Esophagus mucosa (tissue), 1 donor: ENCODE measurements at regions not wholly inside any gene's neighbourhood (a gene's known extent, or its start where the extent isn't known, plus 50 kb on each side); places are given as distances from the start of the nearest gene placed in this dataset.

Experiments used
- ATAC-seq: fragments of 200-7000 bp; cut with Tn5 transposase; one replicate; pipeline ENCODE4 v1.9.1; 2020
- donor health status: DM: yes; HTN: yes; CAD: no.

DNA sequence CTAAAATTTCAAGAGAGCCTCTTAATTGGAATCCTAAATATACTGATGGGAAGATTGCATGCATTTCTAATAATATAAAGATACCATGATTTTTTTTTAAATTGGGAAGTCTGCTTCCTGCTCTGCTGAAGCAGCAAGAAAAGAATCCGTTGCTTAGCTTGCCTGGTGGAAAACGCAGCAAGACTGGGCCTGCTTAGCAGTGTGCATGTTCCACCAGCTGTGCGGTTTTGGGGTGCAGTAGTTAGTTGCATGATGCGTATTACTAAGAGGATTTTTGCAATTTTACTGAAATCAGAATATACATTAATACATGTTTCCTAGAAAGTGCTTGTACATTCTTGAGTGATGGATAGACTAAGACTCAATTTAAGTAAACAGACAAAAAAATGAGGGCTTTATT is 319.9 kb downstream of the CMPK2 start:
- no peak for ATAC-seq

GRCh38 chr2:6554466-6554865 is 311.2 kb downstream of the CMPK2 start:
- ATAC-seq = no peak

- ATAC-seq = no peak
Measured at GRCh38 chr2:6556755-6557154, 309.0 kb downstream of the CMPK2 start.

GRCh38 chr2:6557737-6558136 is 308.0 kb downstream of the CMPK2 start:
- no peak for ATAC-seq

GRCh38 chr2:6562771-6563170 is 302.9 kb downstream of the CMPK2 start:
- ATAC-seq = no peak

DNA sequence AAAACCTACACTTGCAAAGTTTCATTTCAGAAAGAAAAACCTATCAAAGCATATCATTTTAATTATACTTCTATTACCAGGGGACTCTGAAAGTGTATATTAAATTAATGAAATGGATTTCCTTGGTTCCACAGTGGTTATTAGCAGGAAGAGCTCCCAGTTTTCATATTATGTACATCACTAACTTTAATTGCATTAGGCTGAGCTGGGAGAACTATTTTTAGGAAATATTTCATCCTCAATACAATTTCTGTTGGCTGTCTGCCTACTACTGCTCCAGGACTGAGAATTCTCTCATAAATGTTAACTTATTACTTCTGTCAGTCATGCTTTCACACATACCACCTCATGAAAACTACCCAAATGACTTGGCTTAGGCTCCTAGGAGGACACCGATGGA is 301.4 kb downstream of the CMPK2 start:
- no peak for ATAC-seq

- no peak for ATAC-seq
Measured at GRCh38 chr2:6574121-6574520, 291.6 kb downstream of the CMPK2 start.

DNA sequence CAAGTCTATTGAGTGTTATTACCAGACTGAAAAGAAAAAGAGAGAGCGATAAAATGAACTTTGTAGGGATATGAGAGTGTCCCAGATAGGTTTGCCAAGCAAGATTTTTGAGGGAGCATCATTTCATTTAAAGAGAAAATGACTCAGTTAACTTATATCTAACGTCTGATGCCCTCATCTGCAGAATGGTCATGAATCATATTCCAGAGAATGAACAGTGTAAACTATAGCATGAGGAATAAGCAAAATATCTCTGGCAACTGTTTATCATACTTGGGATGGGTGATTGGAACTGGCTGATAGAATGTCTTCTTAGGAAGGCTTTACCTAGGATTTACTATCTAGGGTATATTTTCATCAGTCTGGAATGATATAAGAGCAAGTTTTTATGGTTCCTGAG is 289.4 kb downstream of the CMPK2 start:
- no peak for ATAC-seq

DNA sequence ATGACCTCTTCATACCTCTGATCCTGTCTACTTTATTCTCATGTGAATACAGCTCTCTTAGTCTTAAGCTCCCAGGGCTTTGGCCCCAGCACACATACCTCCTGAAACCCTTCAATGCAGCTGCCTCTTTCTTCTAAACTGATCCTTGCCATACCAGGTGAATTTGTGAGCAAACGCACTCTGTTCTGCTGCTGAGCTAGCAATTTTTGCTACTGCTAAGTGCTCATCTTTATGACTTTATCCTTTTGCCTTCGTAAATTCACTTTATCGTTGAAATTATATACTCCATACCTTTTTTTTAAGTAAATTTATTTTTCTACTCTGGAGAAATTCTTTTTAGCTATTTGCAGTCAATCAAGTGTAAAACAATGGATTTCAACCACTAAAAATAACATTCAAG is 287.7 kb downstream of the CMPK2 start:
- ATAC-seq = no peak

GRCh38 chr2:6578416-6578815 is 287.3 kb downstream of the CMPK2 start:
- no peak for ATAC-seq

DNA sequence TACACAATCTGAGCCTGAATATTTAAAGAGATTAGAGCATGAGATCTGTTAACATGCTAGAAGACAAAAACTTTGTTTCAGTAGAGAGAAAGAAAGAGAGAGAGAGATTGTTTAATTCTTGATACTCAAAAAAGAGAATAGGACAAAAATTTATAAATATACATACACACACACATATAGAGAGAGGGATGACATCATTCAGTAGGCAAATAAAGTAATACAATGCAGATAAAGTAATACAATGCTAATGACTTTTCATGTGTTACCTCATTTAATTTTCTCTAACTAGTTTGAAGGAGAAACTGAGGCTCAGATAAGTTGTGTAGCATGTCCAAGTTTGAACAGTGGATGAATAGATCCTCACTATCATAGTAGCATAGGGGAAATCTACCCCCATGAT is 286.4 kb downstream of the CMPK2 start:
- no peak for ATAC-seq

GRCh38 chr2:6580982-6581381 is 284.7 kb downstream of the CMPK2 start:
- no peak for ATAC-seq

DNA sequence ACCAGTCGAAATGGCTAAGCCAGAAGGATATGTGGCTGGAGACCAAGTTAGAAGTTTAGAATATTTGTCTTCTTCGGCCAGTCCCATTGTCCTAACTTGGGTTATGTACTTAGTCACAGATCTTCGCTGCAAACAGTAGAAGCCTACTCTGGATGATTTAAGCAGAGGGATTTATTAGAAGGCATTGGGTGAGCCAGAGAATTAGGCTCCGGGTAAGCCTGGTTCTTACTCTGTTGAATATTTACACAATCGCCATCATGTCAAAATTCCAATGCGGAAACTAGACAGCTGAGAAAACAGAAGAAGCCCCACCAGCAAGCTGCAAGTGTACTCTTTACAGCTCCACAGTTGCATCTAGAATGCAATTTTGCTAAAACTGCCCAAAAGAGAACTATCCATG is 276.6 kb downstream of the CMPK2 start:
- ATAC-seq = no peak

- ATAC-seq = no peak
Measured at GRCh38 chr2:6590442-6590841, 275.3 kb downstream of the CMPK2 start.

- ATAC-seq = no peak
Measured at GRCh38 chr2:6602471-6602870, 263.2 kb downstream of the CMPK2 start.

DNA sequence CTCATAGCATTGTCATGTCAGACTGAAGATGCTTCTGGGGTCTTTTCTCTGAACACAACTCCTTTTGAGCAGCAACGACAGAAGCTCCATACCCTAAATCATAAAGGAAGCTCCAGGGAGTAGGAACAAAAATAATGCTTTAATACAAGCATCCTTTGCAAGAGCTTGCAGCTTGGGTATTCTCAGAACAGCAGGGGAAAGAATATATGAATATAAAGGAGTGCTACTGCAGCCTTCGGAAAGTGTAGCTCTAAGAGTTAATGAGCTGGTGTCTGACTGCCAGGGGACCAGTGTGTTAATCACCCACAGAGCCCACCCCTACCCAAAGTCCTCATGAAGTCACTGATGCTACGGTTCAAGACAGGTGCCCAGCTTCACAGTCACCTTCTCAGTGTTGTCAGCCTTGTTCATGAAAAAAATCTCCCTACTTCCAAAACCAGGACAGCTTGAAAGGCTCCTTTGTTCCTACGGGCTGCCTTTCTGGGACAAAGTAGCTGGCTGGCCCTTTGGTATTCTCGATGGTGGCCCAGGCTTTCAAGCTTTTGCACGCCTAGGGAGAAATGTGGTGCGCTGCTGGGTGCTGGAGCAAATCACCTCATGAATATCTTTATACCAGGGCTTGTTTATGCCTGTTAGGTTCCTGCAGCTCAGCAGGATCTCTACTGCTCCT is 259.7 kb downstream of the CMPK2 start:
- ATAC-seq = no peak

GRCh38 chr2:6617794-6618193 is 247.9 kb downstream of the CMPK2 start:
- ATAC-seq = no peak

DNA sequence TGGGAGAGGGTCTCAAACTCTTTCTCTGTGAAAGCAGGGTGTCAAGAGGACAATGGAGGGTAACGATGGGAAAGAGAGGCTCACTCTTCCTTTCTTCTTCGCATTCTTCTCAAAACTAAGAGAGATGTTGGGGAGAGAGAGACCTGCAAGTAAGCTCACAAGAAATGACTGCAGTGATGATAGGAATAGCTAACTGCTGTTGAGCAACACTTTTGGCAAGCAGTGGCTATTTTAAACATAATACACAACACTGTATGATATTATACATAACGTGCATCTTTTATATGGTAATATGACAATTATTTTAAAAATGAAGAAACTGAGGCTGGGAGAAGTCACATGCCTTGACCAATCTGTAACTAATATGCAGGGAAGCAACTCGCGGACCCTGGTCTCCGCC is 247.5 kb downstream of the CMPK2 start:
- ATAC-seq = no peak

DNA sequence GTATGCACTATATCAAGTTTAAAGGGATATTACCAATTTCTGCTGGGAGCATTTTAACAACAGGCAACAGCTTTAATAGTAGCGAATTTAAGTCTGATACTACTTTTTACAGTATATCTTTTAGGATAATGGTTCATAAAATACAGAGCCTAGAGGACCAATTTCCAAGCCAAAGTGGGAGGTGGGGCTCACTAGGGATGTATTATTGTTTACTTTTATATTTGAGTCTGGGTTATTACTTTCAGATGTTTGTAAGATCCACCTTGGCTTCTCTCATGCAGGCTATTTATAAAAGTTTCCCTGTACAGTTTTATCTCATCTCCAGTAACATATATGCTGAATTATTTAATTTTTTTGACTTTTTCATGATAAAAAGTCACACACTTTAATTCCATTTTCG is 242.0 kb downstream of the CMPK2 start:
- ATAC-seq = no peak

DNA sequence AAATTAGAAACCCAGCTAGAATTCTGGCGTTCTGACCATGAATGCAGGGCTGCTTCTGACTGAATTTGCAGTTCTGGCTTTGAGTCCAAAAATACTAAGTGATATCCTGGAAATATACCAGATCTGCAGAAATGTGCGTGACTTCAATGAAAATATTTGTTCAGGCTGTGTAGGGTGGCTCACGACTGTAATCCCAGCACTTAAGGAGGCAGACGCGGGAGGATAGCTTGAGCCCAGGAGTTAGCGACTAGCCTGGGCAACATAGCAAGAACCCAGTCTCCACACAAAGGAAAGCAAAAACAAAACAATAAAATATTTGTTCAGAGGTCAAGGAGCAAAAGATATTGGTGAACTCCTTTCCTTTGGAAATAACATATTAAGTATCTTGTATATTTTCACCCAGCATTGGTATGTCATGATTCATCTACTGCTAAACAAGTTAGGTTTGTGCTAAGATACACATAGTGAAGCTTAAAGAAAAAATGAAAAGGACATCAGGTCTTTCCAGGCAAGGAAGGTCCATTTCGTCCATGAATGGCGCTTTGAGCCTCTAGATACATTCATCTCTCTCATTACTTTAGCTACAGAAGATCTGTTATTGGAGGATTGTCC is 239.2 kb downstream of the CMPK2 start:
- ATAC-seq = no peak

GRCh38 chr2:6627316-6627715 is 238.4 kb downstream of the CMPK2 start:
- ATAC-seq = no peak

GRCh38 chr2:6630209-6630608 is 235.5 kb downstream of the CMPK2 start:
- ATAC-seq = no peak

GRCh38 chr2:6635296-6635695 is 230.4 kb downstream of the CMPK2 start:
- no peak for ATAC-seq

DNA sequence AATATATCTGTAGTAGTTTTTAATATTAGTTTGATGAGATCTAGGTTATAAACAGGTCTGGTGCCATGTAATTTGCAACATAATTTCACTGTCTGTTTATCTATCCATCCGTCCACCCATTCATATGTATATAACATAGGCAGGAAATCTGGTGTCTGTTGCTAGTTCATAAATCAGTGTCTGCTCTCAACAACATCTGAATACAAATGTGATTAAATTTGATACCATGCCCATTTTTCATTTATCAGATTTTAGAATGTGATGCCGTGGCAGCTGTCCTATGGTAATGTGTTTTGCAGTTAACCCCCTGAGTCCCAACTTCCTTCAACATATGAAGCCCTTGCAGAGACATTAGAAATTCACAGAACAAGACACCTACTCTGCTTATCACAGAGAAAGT is 228.4 kb downstream of the CMPK2 start:
- no peak for ATAC-seq
